Calu3 (cell line): ENCODE measurements at regions not wholly inside any gene's neighbourhood (a gene's known extent, or its start where the extent isn't known, plus 50 kb on each side); places are given as distances from the start of the nearest gene placed in this dataset.

ENCODE experiments used
- BruUV-seq: library from RNA; stranded (reverse); fragments of 400-500 nt; replicated peaks from 2 replicates; lab custom pipeline; 2021; lab: Mats Ljungman, UMichigan
- CTCF ChIA-PET: fragments of 300-600 bp; sonication (Branson Sonifier 250); formaldehyde crosslinking; loops from one replicate; lab custom pipeline; 2022; ENCODE audit warnings: antibody characterized with exemption; lab: Charles Lee
- DNase-seq: peaks from one replicate; pipeline ENCODE4 v3.0.0; 2022
- H3K27ac Mint-ChIP-seq: one replicate; pipeline ENCODE4 v1.8.0; 2022; ENCODE audit warnings: mixed read lengths; ENCODE audit not compliant: unreplicated experiment
- H3K27me3 Mint-ChIP-seq: one replicate; pipeline ENCODE4 v1.8.0; 2022; ENCODE audit warnings: mixed read lengths; ENCODE audit not compliant: unreplicated experiment
- H3K36me3 Mint-ChIP-seq: one replicate; pipeline ENCODE4 v1.8.0; 2022; ENCODE audit warnings: mild to moderate bottlenecking, moderate library complexity, mixed read lengths; ENCODE audit not compliant: insufficient read depth, unreplicated experiment
- H3K4me1 Mint-ChIP-seq: one replicate; pipeline ENCODE4 v1.8.0; 2022; ENCODE audit warnings: mild to moderate bottlenecking, low read depth, mixed read lengths; ENCODE audit not compliant: unreplicated experiment
- H3K4me3 Mint-ChIP-seq: one replicate; pipeline ENCODE4 v1.8.0; 2022; ENCODE audit warnings: mild to moderate bottlenecking, low read depth, moderate library complexity, mixed read lengths; ENCODE audit not compliant: unreplicated experiment
- H3K9me3 Mint-ChIP-seq: one replicate; pipeline ENCODE4 v1.8.0; 2022; ENCODE audit warnings: low read depth, mixed read lengths; ENCODE audit not compliant: unreplicated experiment
- intact Hi-C: fragments of 100-400 bp; cut with micrococcal nuclease; formaldehyde crosslinking; loops from one replicate; pipeline ENCODE4 v1.10.0; 2022; ENCODE audit not compliant: unreplicated experiment
- TF ChIP-seq, protein P1 (sequence below): fragments of 200-600 bp; IDR thresholded peaks from one replicate; pipeline ENCODE4 v1.8.0; 2022; ENCODE audit warnings: antibody characterized with exemption; ENCODE audit not compliant: unreplicated experiment

DNA sequence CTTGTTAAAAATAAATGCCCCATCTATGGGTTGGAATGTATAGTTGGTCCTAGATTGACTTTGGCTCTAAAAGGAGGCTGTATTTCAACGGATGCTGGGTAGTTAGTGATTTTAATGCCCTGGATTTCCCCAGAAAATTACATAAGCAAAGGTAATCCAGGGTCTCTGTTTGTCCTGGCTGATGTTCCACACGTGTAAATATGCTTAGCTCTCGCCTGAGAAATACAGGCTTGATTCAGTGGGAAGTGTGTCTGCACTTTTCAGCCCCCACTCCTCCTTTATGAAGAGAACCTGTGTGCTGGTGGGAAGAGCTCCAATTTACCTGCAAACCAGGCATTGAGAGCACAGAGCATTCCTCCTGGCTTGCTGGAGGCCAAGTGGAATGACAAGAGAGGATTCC, 294.6 kb upstream of the CLINT1 start:
- Mint-ChIP-seq H3K9me3 (no peaks in the 10 kb centered on the region), H3K4me3 (no peak overlapping the region), H3K36me3 (no peaks in the 10 kb centered on the region), H3K27me3 (peaks cover 30% of the 10 kb centered on the region), H3K4me1 (no peaks in the 10 kb centered on the region), H3K27ac (no peak overlapping the region)
- intact Hi-C loops: no loop called here
- no TSS peak for BruUV-seq
- CTCF ChIA-PET: no interaction called here
- TF ChIP-seq, protein P1, sequence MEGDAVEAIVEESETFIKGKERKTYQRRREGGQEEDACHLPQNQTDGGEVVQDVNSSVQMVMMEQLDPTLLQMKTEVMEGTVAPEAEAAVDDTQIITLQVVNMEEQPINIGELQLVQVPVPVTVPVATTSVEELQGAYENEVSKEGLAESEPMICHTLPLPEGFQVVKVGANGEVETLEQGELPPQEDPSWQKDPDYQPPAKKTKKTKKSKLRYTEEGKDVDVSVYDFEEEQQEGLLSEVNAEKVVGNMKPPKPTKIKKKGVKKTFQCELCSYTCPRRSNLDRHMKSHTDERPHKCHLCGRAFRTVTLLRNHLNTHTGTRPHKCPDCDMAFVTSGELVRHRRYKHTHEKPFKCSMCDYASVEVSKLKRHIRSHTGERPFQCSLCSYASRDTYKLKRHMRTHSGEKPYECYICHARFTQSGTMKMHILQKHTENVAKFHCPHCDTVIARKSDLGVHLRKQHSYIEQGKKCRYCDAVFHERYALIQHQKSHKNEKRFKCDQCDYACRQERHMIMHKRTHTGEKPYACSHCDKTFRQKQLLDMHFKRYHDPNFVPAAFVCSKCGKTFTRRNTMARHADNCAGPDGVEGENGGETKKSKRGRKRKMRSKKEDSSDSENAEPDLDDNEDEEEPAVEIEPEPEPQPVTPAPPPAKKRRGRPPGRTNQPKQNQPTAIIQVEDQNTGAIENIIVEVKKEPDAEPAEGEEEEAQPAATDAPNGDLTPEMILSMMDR: no peak
- DNase-seq: no peak

DNA sequence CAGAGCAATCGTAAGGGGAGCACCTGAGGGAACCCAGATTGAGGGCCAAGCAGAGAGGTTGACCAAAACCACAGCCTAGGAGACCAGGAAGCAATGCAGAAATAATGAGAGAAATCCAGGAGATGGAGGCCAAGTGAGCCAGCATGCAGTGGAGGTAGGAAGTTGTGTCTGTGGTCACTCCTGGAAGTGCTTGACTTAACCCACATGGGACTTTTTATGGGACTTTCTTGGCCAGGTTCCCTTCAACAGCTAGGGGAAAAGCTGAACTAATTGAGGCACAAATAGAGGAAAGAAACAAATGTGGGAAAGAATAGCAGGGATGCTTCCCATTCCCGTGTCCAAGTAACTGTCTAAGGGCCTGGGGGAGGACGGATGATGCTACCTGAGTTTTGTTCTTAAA, 293.2 kb upstream of the CLINT1 start:
- Mint-ChIP-seq H3K4me1 (no peaks in the 10 kb centered on the region), H3K36me3 (no peaks in the 10 kb centered on the region), H3K27ac (no peak overlapping the region), H3K27me3 (peaks cover 36% of the 10 kb centered on the region), H3K9me3 (no peaks in the 10 kb centered on the region), H3K4me3 (no peak overlapping the region)
- TF ChIP-seq, protein P1: no peak
- CTCF ChIA-PET: no interaction called here
- BruUV-seq: no TSS peak
- DNase-seq: no peak
- intact Hi-C loops: no loop called here

DNA sequence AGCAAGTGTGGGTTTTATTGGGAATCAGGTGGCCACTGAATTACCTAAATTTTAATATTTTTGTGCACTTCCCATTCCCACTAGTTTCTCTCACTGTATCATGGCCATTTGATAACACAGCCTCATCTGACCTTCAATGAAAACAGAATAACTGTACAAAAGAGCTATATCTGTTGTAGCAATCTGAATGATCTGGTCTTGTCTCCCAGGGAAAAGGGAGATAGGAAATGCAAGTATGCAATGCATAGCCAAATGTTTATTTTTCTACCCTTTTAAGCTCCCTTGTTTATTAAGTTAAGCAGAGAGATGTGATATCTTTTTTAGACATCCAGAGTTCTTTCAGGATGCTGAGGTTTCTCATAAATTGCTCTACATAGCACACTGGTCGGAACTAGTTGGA, 288.3 kb upstream of the CLINT1 start:
- intact Hi-C loops: no loop called here
- Mint-ChIP-seq H3K9me3 (no peaks in the 10 kb centered on the region), H3K4me1 (no peaks in the 10 kb centered on the region), H3K4me3 (no peak overlapping the region), H3K27me3 (peaks cover 23% of the 10 kb centered on the region), H3K27ac (no peak overlapping the region), H3K36me3 (no peaks in the 10 kb centered on the region)
- CTCF ChIA-PET: interaction anchor here (0.8 kb wide), 1 partner anchor 19 kb away, joined by 3 read pairs; no protein-coding TSS in a partner anchor
- TF ChIP-seq, protein P1: no peak
- no peak for DNase-seq
- no TSS peak for BruUV-seq

DNA sequence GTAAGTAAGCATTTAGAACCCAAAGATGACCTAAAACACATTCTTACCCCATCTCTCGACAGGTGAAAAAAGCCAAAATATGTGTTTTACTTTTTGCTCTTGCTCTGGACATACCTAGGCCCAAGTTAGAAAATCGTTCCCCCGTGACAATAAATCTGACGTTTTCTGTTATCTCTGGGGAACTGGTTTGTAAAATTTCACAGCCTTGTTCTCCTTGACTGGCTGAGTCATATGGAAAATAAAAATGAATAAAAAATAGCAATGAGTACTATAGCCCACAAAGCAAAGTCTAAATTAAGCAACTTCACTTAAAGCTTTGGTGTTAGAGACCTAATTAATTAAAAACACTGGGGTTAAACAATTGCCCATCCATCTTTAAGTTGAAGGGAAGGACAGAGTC, 286.9 kb upstream of the CLINT1 start:
- no peak for DNase-seq
- CTCF ChIA-PET: no interaction called here
- Mint-ChIP-seq H3K27me3 (peaks cover 23% of the 10 kb centered on the region), H3K36me3 (no peaks in the 10 kb centered on the region), H3K27ac (no peak overlapping the region), H3K4me1 (no peaks in the 10 kb centered on the region), H3K9me3 (no peaks in the 10 kb centered on the region), H3K4me3 (no peak overlapping the region)
- intact Hi-C loops: no loop called here
- TF ChIP-seq, protein P1: no peak
- BruUV-seq: no TSS peak
